Choroid plexus epithelial cell (primary cell): ENCODE measurements at regions not wholly inside any gene's neighbourhood (a gene's known extent, or its start where the extent isn't known, plus 50 kb on each side); places are given as distances from the start of the nearest gene placed in this dataset.

Experiments used
- DNase-seq: peaks from one replicate; pipeline ENCODE4 v3.0.0-alpha.2; 2010; ENCODE audit warnings: low read depth
- H3K4me3 ChIP-seq: 2 replicates; pipeline ENCODE4 v1.5.1; 2011; ENCODE audit warnings: low read depth, mild to moderate bottlenecking, control low read depth, low read length, moderate library complexity
- CTCF ChIP-seq: conservative IDR thresholded peaks from 2 replicates; pipeline ENCODE4 v1.5.1; 2011; ENCODE audit warnings: low read depth, mild to moderate bottlenecking, control low read depth, inconsistent platforms, low read length, moderate library complexity

GRCh38 chr2:62362561-62362960 is 143.4 kb downstream of the TMEM17 start:
- DNase-seq = no peak
- no peak overlapping the region for H3K4me3 ChIP-seq
- TF ChIP-seq CTCF = no peak

- TF ChIP-seq CTCF = no peak
- H3K4me3 ChIP-seq = no peak overlapping the region
- DNase-seq = no peak
Observed at GRCh38 chr2:62361964-62362363, 144.0 kb downstream of the TMEM17 start.

- TF ChIP-seq CTCF = no peak
- no peak overlapping the region for H3K4me3 ChIP-seq
- DNase-seq = no peak
Observed at GRCh38 chr2:62354771-62355561, 151.0 kb downstream of the TMEM17 start.

- TF ChIP-seq CTCF = no peak
- no peak for DNase-seq
- H3K4me3 ChIP-seq = no peak overlapping the region
Observed at GRCh38 chr2:62352031-62352430, 154.0 kb downstream of the TMEM17 start.

- no peak overlapping the region for H3K4me3 ChIP-seq
- no peak for TF ChIP-seq CTCF
- DNase-seq = no peak
Observed at GRCh38 chr2:62349788-62350187, 153.9 kb downstream of the B3GNT2 start.

GRCh38 chr2:62348700-62349099 is 152.8 kb downstream of the B3GNT2 start:
- H3K4me3 ChIP-seq = no peak overlapping the region
- no peak for TF ChIP-seq CTCF
- DNase-seq = no peak
